ENCODE measurements at regions not wholly inside any gene's neighbourhood (a gene's known extent, or its start where the extent isn't known, plus 50 kb on each side); places are given as distances from the start of the nearest gene placed in this dataset.

- 73 to 74% methylated on average over 4 of the region's 4 CpGs for WGBS, 2 donors
- intact Hi-C loops (cut with DNase I; ENCODE audit: low total_unique reads) = no loop called here
- H3K4me3 ChIP-seq (ENCODE audit: low read depth, poor library complexity, severe bottlenecking) = no peak overlapping the region
- TF ChIP-seq CTCF (IDR thresholded peaks at IDR 0.05) (no peak), POLR2A (IDR thresholded peaks at IDR 0.05) (no peak)
- no peak for DNase-seq (ENCODE audit: low spot score in 2 of 2)
These were observed 481.6 kb downstream of the BTBD3 start for GRCh38 chr20:12399110-12399836.

GRCh38 chr20:12404941-12405340, 487.2 kb downstream of the BTBD3 start:
- no peak for TF ChIP-seq POLR2A (IDR thresholded peaks at IDR 0.05)
- TF ChIP-seq CTCF (IDR thresholded peaks at IDR 0.05) = no peak
- intact Hi-C loops (cut with DNase I; ENCODE audit: low total_unique reads) = no loop called here
- no peak overlapping the region for H3K4me3 ChIP-seq (ENCODE audit: low read depth, poor library complexity, severe bottlenecking)
- DNase-seq (ENCODE audit: low spot score in 2 of 2) = no peak

- H3K4me3 ChIP-seq (ENCODE audit: low read depth, poor library complexity, severe bottlenecking) = no peak overlapping the region
- no peak for TF ChIP-seq CTCF (IDR thresholded peaks at IDR 0.05)
- TF ChIP-seq POLR2A (IDR thresholded peaks at IDR 0.05) = no peak
- DNase-seq (ENCODE audit: low spot score in 2 of 2) = no peak
- intact Hi-C loops (cut with DNase I; ENCODE audit: low total_unique reads) = no loop called here
These were observed 489.3 kb downstream of the BTBD3 start for GRCh38 chr20:12406978-12407377.

GRCh38 chr20:12409501-12409900, 491.8 kb downstream of the BTBD3 start:
- intact Hi-C loops (cut with DNase I; ENCODE audit: low total_unique reads) = no loop called here
- no peak for TF ChIP-seq CTCF (IDR thresholded peaks at IDR 0.05)
- TF ChIP-seq POLR2A (IDR thresholded peaks at IDR 0.05) = no peak
- 38 to 41% methylated on average over 3 of the region's 3 CpGs for WGBS, 2 donors

GRCh38 chr20:12410783-12411182, 493.1 kb downstream of the BTBD3 start:
- H3K4me3 ChIP-seq (ENCODE audit: low read depth, poor library complexity, severe bottlenecking) = no peak overlapping the region
- intact Hi-C loops (cut with DNase I; ENCODE audit: low total_unique reads) = no loop called here
- TF ChIP-seq CTCF (IDR thresholded peaks at IDR 0.05) (no peak), POLR2A (IDR thresholded peaks at IDR 0.05) (no peak)
- DNase-seq (ENCODE audit: low spot score in 2 of 2) = no peak

More at GRCh38 chr20:12409501-12409900, 491.8 kb downstream of the BTBD3 start:
- no peak for DNase-seq (ENCODE audit: low spot score in 2 of 2)
- H3K4me3 ChIP-seq (ENCODE audit: low read depth, poor library complexity, severe bottlenecking) = no peak overlapping the region

Measured in lower leg skin (tissue), 4 donors.